HCT116 (cell line): ENCODE measurements at regions not wholly inside any gene's neighbourhood (a gene's known extent, or its start where the extent isn't known, plus 50 kb on each side); places are given as distances from the start of the nearest gene placed in this dataset.

Experiments used
- REST ChIP-seq: IDR thresholded peaks from 2 replicates; pipeline ENCODE4 v1.6.1; 2012; ENCODE audit warnings: low read depth
- ZFX ChIP-seq: fragments of 450-650 bp; IDR thresholded peaks from 2 replicates; pipeline ENCODE4 v1.6.1; 2017

GRCh38 chr11:13908535-13908934 is 54.0 kb upstream of the SPON1 start (continued):
- TF ChIP-seq REST: no peak
- no peak for TF ChIP-seq ZFX
